Astrocyte of the hippocampus (primary cell): ENCODE measurements at regions not wholly inside any gene's neighbourhood (a gene's known extent, or its start where the extent isn't known, plus 50 kb on each side); places are given as distances from the start of the nearest gene placed in this dataset.
"Not testable (repeated sequence)": the region's sequence is repeated elsewhere in the genome, so short reads cannot be mapped to it uniquely, and the experiment has no call there.

Experiments
- DNase-seq: peaks from one replicate; pipeline ENCODE4 v3.0.0; 2011; ENCODE audit warnings: low read depth, low spot score

- no peak for DNase-seq
Observed at GRCh38 chr14:57150449-57150848, 118.3 kb downstream of the EXOC5 start.

GRCh38 chr14:57139173-57139572, 129.5 kb downstream of the EXOC5 start:
- DNase-seq = no peak

GRCh38 chr14:57136669-57137328, 131.9 kb downstream of the EXOC5 start:
- DNase-seq = peak; percentile 39

GRCh38 chr14:57127809-57128208, 140.9 kb downstream of the EXOC5 start:
- DNase-seq = not testable (repeated sequence)

GRCh38 chr14:57122129-57122528, 146.6 kb downstream of the EXOC5 start:
- no peak for DNase-seq

GRCh38 chr14:57112072-57112807, 156.5 kb downstream of the EXOC5 start:
- DNase-seq = not testable (repeated sequence)

GRCh38 chr14:57110411-57110810, 158.3 kb downstream of the EXOC5 start:
- DNase-seq = not testable (repeated sequence)

- DNase-seq = no peak
Observed at GRCh38 chr14:57091030-57091608, 177.6 kb downstream of the EXOC5 start.

GRCh38 chr14:57089901-57090300, 178.8 kb downstream of the EXOC5 start:
- no peak for DNase-seq

GRCh38 chr14:57087841-57088240, 180.9 kb downstream of the EXOC5 start:
- DNase-seq = no peak

GRCh38 chr14:57086271-57087162, 182.2 kb downstream of the EXOC5 start:
- DNase-seq = no peak

- DNase-seq = peak; percentile 26
Observed at GRCh38 chr14:57085801-57086200, 182.9 kb downstream of the EXOC5 start.

GRCh38 chr14:57085043-57085442, 183.7 kb downstream of the EXOC5 start:
- no peak for DNase-seq

GRCh38 chr14:57080691-57081090, 188.0 kb downstream of the EXOC5 start:
- DNase-seq = no peak

GRCh38 chr14:57078054-57078453, 190.7 kb downstream of the EXOC5 start:
- no peak for DNase-seq

GRCh38 chr14:57073986-57074385, 194.7 kb downstream of the EXOC5 start:
- no peak for DNase-seq

- no peak for DNase-seq
Observed at GRCh38 chr14:57071639-57072038, 197.1 kb downstream of the EXOC5 start.

- DNase-seq = no peak
Observed at GRCh38 chr14:57069702-57070101, 199.0 kb downstream of the EXOC5 start.

- DNase-seq = peak; percentile 11
Observed at GRCh38 chr14:57068511-57068910, 200.2 kb downstream of the EXOC5 start.

GRCh38 chr14:57066887-57067513, 201.7 kb downstream of the EXOC5 start:
- DNase-seq = peak; percentile 58

GRCh38 chr14:57066463-57066862, 202.2 kb downstream of the EXOC5 start:
- DNase-seq = no peak
